SU-DHL-6 (cell line): ENCODE measurements at regions not wholly inside any gene's neighbourhood (a gene's known extent, or its start where the extent isn't known, plus 50 kb on each side); places are given as distances from the start of the nearest gene placed in this dataset.

Experiments used
- CTCF ChIP-seq: fragments of 200-600 bp; sonication (generic); IDR thresholded peaks from one replicate; pipeline ENCODE4 v1.5.1; 2017; ENCODE audit warnings: antibody characterized with exemption, mild to moderate bottlenecking, low read length, moderate library complexity; ENCODE audit not compliant: insufficient read depth, poor library complexity, severe bottlenecking
- EZH2phosphoT487 ChIP-seq: fragments of 200-600 bp; sonication (generic), shearing (Covaris generic); conservative IDR thresholded peaks from 2 replicates; pipeline ENCODE4 v1.6.1; 2018; ENCODE audit warnings: mild to moderate bottlenecking, antibody characterized with exemption, low read length, moderate library complexity, mixed read lengths

DNA sequence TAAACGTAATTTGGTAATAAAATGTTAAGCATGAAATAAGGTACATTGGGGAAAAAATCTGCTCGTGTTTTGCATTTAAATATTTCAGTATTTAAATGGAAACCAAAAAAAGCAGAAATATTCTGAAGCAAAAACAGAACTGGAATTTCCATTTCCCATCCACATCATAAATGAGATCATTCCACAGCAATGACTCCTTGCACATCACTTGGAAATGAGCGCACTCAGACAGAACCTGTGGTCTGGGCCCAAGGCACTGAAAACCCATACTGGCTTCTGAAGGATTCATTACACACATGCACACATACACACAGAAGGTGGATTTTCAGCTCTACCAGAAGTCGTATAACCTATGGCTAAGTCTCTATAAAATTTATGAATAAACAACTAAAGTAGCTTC, 174.8 kb downstream of the IBTK start:
- no peak for TF ChIP-seq CTCF
- no peak for TF ChIP-seq EZH2phosphoT487
